ENCODE measurements at regions not wholly inside any gene's neighbourhood (a gene's known extent, or its start where the extent isn't known, plus 50 kb on each side); places are given as distances from the start of the nearest gene placed in this dataset.

DNA sequence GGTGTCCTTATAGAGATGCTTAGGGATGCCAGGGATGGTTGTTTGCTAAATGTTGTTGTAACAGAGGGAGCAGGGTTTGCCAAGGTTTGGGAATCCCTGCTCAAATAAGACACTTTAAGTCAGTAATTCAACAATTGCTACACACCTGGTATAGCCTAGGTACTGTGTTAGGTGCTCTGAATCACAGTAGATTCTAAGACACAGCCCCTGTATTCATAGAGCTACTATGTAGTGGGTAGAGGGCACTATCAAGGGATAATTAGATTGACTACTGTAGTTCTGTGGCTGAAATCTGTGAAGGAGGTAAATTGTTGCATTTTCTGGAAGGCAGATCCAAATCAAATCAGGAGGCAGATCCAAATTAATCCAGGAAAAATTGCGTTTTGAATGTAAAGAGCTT lies 149.2 kb downstream of the C12orf75 start:
- TF ChIP-seq, protein P1, sequence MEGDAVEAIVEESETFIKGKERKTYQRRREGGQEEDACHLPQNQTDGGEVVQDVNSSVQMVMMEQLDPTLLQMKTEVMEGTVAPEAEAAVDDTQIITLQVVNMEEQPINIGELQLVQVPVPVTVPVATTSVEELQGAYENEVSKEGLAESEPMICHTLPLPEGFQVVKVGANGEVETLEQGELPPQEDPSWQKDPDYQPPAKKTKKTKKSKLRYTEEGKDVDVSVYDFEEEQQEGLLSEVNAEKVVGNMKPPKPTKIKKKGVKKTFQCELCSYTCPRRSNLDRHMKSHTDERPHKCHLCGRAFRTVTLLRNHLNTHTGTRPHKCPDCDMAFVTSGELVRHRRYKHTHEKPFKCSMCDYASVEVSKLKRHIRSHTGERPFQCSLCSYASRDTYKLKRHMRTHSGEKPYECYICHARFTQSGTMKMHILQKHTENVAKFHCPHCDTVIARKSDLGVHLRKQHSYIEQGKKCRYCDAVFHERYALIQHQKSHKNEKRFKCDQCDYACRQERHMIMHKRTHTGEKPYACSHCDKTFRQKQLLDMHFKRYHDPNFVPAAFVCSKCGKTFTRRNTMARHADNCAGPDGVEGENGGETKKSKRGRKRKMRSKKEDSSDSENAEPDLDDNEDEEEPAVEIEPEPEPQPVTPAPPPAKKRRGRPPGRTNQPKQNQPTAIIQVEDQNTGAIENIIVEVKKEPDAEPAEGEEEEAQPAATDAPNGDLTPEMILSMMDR (IDR thresholded peaks at IDR 0.05; ENCODE audit: borderline replicate concordance, insufficient read depth, low read depth, low read length): no peak
- no peak overlapping the region for H3K4me3 ChIP-seq (ENCODE audit: low read depth, low read length)

DNA sequence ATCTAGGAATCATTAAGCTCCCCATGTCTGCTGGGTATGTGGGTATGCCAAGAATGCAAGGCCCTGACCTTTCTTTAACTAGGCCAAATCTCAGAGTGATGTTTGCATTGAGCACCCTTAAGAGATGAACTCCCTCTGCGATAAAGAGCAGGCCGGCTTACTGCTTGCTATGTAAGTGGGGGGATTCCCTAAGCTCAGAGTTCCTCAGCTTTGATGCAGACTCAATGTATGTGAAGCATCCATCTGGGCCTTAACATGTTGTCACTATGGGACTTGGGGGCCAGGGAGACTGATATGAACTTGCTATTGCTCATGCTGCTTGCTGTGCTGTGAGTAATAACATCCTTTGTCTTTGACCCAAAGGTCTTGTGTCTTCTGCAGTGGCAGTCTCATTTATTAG lies 149.7 kb downstream of the C12orf75 start:
- TF ChIP-seq, protein P1 (IDR thresholded peaks at IDR 0.05; ENCODE audit: borderline replicate concordance, insufficient read depth, low read depth, low read length): no peak

DNA sequence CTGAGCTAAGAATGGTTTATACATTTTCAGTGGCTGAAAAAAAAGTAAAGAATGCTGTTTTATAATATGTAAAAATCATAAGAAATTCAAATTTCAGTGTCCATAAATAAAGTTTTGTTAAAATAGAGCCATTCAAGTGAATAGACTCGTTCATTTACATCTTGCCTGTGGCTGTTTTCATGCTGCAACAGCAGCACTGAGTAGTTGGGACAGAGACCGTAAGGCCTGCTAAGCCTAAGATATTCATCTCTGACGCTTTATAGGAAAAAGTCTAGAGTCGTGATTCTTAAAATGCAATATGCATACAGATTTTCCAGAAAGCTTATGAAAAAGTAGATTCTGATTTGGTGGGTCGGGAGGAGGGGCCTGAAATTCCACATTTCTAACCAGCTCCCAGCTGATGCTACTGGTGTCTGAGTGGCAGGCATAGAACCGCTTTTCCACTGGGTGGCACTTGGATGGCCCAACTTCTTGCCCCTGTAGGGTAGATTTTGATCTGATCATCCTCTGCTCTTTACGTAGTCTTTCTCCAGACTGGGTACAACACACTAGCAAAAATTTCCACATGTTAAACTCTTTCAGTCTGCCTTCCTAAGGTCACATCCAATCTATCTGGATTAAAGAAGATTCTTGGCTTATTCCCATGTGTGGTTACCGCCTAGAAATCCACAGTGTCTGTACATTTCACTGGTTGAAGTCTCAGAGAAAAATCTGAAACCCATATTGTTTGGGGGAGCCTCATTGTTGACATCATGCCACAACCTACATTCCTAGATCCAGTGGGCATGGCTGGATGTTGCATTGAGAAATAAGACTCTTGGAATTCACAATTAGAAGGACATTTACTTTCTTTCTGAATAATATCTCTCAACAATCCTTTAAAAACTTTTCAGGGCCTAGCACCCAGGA lies 151.2 kb downstream of the C12orf75 start:
- no peak overlapping the region for H3K4me3 ChIP-seq (ENCODE audit: low read depth, low read length)
- TF ChIP-seq, protein P1 (IDR thresholded peaks at IDR 0.05; ENCODE audit: borderline replicate concordance, insufficient read depth, low read depth, low read length): no peak

More for the DNA sequence above, 149.7 kb downstream of the C12orf75 start:
- no peak overlapping the region for H3K4me3 ChIP-seq (ENCODE audit: low read depth, low read length)

DNA sequence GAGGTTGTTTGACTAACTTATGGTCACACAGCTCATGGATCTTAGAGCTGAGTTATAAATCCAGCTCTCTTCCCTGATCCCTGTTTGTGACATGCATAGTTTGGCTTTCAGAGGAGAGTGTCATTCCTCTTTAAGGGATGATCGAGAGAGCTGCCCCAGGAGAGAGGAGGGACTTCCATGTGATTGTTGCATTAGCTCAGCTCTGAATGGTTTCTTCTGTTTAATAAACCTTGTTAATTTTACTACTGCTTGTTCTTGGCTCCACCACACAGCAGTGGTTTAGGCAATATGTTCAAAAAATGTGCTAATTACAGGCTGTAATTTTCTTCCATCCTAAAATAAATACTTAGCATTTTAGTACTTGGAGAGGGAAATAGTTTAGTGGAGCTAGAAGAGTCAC lies 152.5 kb downstream of the C12orf75 start:
- no peak overlapping the region for H3K4me3 ChIP-seq (ENCODE audit: low read depth, low read length)
- TF ChIP-seq, protein P1 (IDR thresholded peaks at IDR 0.05; ENCODE audit: borderline replicate concordance, insufficient read depth, low read depth, low read length): no peak

DNA sequence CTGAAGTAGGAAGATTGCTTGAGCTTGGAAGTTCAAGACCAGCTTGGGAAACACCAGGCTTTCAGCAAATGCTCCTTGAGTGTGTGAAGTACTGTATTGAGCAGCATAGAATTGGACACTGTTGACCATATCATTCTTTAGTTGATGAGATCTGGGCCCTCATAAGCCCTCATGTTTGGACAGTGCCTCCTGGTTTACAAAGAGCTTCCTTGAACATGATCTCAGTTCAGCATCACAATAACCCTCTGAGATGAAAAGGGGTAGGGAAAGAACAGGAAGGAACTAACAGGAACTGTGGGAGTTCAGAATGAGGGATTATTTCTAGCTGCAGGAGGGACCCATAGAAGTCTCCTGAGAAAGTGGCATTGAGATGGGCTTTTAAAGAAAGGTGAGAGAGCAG lies 153.2 kb downstream of the C12orf75 start:
- no peak overlapping the region for H3K4me3 ChIP-seq (ENCODE audit: low read depth, low read length)
- TF ChIP-seq, protein P1 (IDR thresholded peaks at IDR 0.05; ENCODE audit: borderline replicate concordance, insufficient read depth, low read depth, low read length): no peak

DNA sequence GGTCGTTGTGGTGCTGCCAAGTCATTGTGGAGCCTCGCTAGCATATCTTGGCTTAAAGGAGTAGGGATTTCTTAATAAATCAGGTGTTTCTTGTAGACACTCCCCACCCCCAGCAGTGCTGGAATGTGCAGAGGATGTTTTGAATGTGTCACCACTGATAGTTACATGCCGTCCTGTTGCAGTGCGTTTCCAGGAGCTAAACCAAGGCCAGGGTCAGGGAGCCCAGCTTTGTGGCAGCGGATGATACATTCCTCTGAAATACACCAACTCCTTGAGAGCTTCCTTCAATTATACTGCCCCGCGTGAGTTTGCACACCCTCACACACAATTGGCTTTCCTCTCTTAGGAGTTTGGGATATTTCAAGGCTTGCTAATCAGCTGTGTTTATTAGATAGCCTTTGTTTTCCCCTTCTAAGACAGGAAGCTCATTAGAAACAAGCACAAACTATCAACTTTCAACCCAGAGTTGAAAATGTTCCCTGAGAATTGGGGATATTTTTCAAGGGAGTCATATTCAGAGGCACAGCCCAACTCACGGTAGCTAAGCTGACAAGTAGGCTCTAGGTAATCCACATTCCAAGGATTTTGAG lies 154.9 kb downstream of the C12orf75 start:
- H3K4me3 ChIP-seq (ENCODE audit: low read depth, low read length): no peak overlapping the region
- TF ChIP-seq, protein P1 (IDR thresholded peaks at IDR 0.05; ENCODE audit: borderline replicate concordance, insufficient read depth, low read depth, low read length): no peak

DNA sequence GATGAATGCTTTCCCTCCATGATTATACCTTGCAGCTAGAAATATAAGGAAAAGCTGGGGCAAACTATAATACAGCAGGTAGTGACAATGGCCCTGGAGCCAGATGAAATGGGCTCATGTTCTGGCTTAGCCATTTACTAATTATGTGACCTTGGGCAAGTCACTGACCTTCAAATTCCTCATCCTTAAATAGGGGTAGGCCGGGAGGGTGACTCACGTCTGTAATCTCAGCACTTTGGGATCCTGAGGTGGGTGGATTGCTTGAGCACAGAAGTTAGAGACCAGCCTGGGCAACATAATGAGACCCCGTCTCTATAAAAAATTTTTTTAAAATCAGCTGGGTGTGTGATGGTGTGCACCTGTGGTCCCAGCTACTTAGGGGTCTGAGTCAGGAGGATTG lies 155.4 kb downstream of the C12orf75 start:
- H3K4me3 ChIP-seq (ENCODE audit: low read depth, low read length): no peak overlapping the region
- TF ChIP-seq, protein P1 (IDR thresholded peaks at IDR 0.05; ENCODE audit: borderline replicate concordance, insufficient read depth, low read depth, low read length): no peak
